ENCODE measurements at regions not wholly inside any gene's neighbourhood (a gene's known extent, or its start where the extent isn't known, plus 50 kb on each side); places are given as distances from the start of the nearest gene placed in this dataset.

GRCh38 chrX:10882484-10882883 lies 228.6 kb upstream of the HCCS start:
- no peak for TF ChIP-seq CTCF (IDR thresholded peaks at IDR 0.05)
- Histone ChIP-seq H3K9me3 (no peaks in the 10 kb centered on the region), H3K4me1 (ENCODE audit: control insufficient read depth in 1 of 2, low read depth in 2 of 2) (no peaks in the 10 kb centered on the region), H3K27me3 (replicated peaks; ENCODE audit: insufficient read depth) (no peaks in the 10 kb centered on the region), H3K36me3 (no peaks in the 10 kb centered on the region), H3K4me3 (no peak overlapping the region), H3K27ac (no peak overlapping the region)
- DNase-seq (ENCODE audit: low spot score) (no peak), ATAC-seq (ENCODE audit: insufficient number of reproducible peaks, low FRiP score, low read depth) (no peak)

GRCh38 chrX:10884246-10884645 lies 226.9 kb upstream of the HCCS start:
- Histone ChIP-seq H3K36me3 (no peaks in the 10 kb centered on the region), H3K9me3 (no peaks in the 10 kb centered on the region), H3K27me3 (replicated peaks; ENCODE audit: insufficient read depth) (no peaks in the 10 kb centered on the region), H3K4me1 (ENCODE audit: control insufficient read depth in 1 of 2, low read depth in 2 of 2) (no peaks in the 10 kb centered on the region), H3K27ac (no peak overlapping the region), H3K4me3 (no peak overlapping the region)
- no peak for ATAC-seq (ENCODE audit: insufficient number of reproducible peaks, low FRiP score, low read depth)
- no peak for TF ChIP-seq CTCF (IDR thresholded peaks at IDR 0.05)
- no peak for DNase-seq (ENCODE audit: low spot score)

GRCh38 chrX:10892621-10893225 lies 218.4 kb upstream of the HCCS start:
- no peaks in the 10 kb centered on the region for H3K27me3 ChIP-seq (replicated peaks; ENCODE audit: insufficient read depth)
- H3K4me3 ChIP-seq: no peak overlapping the region
- H3K4me1 ChIP-seq (ENCODE audit: control insufficient read depth in 1 of 2, low read depth in 2 of 2): no peaks in the 10 kb centered on the region
- no peaks in the 10 kb centered on the region for H3K36me3 ChIP-seq
- TF ChIP-seq CTCF (IDR thresholded peaks at IDR 0.05): no peak
- DNase-seq (ENCODE audit: low spot score) (no peak), ATAC-seq (ENCODE audit: insufficient number of reproducible peaks, low FRiP score, low read depth) (no peak)
- H3K9me3 ChIP-seq: no peaks in the 10 kb centered on the region
- no peak overlapping the region for H3K27ac ChIP-seq

GRCh38 chrX:10893366-10893765 lies 217.8 kb upstream of the HCCS start:
- Histone ChIP-seq H3K27ac (no peak overlapping the region), H3K4me1 (ENCODE audit: control insufficient read depth in 1 of 2, low read depth in 2 of 2) (no peaks in the 10 kb centered on the region), H3K4me3 (no peak overlapping the region), H3K9me3 (no peaks in the 10 kb centered on the region), H3K36me3 (no peaks in the 10 kb centered on the region), H3K27me3 (replicated peaks; ENCODE audit: insufficient read depth) (no peaks in the 10 kb centered on the region)
- ATAC-seq (ENCODE audit: insufficient number of reproducible peaks, low FRiP score, low read depth): no peak
- no peak for TF ChIP-seq CTCF (IDR thresholded peaks at IDR 0.05)
- DNase-seq (ENCODE audit: low spot score): no peak

- no peaks in the 10 kb centered on the region for H3K27me3 ChIP-seq (replicated peaks; ENCODE audit: insufficient read depth)
- TF ChIP-seq CTCF (IDR thresholded peaks at IDR 0.05): no peak
- DNase-seq (ENCODE audit: low spot score) (no peak), ATAC-seq (ENCODE audit: insufficient number of reproducible peaks, low FRiP score, low read depth) (no peak)
- H3K9me3 ChIP-seq: no peaks in the 10 kb centered on the region
- H3K27ac ChIP-seq: no peak overlapping the region
- H3K4me3 ChIP-seq: no peak overlapping the region
- H3K36me3 ChIP-seq: no peaks in the 10 kb centered on the region
- H3K4me1 ChIP-seq (ENCODE audit: control insufficient read depth in 1 of 2, low read depth in 2 of 2): no peaks in the 10 kb centered on the region
Observed at GRCh38 chrX:10893976-10894375, 217.2 kb upstream of the HCCS start.
